Uterus (tissue), 2 donors: ENCODE measurements at regions not wholly inside any gene's neighbourhood (a gene's known extent, or its start where the extent isn't known, plus 50 kb on each side); places are given as distances from the start of the nearest gene placed in this dataset.

Source experiments
- CTCF ChIP-seq, 4 experiments: fragments of 200-600 bp in 2 of 4; fragments of 450-650 bp in 2 of 4; sonication (generic) in 2 of 4; IDR thresholded peaks; one replicate each; pipeline ENCODE4 v1.5.1; 2016 to 2019; ENCODE audit warnings: antibody characterized with exemption in 4 of 4, mild to moderate bottlenecking in 2 of 4, moderate library complexity in 1 of 4
- POLR2A ChIP-seq, 2 donors: fragments of 450-650 bp; IDR thresholded peaks; one replicate each; pipeline ENCODE4 v1.6.1; 2016; ENCODE audit warnings: antibody characterized with exemption in 2 of 2, mild to moderate bottlenecking in 1 of 2, moderate library complexity in 1 of 2

- TF ChIP-seq CTCF (IDR thresholded peaks at IDR 0.05): no peak
- TF ChIP-seq POLR2A (IDR thresholded peaks at IDR 0.05): no peak
These were observed 1793.1 kb downstream of the EFNA5 start for GRCh38 chr5:105877592-105877991.
